Effector CD8-positive, alpha-beta T cell (primary cell): ENCODE measurements at regions not wholly inside any gene's neighbourhood (a gene's known extent, or its start where the extent isn't known, plus 50 kb on each side); places are given as distances from the start of the nearest gene placed in this dataset.

ENCODE experiments used
- DNase-seq: peaks from one replicate; lab custom pipeline; 2025; lab: John Stamatoyannopoulos, UW

GRCh38 chr2:193561054-193561453 lies 1366.3 kb upstream of the TMEFF2 start:
- no peak for DNase-seq

- DNase-seq: no peak
Observed at GRCh38 chr2:193556766-193557470, 1362.2 kb upstream of the TMEFF2 start.

GRCh38 chr2:193549661-193550060 lies 1354.9 kb upstream of the TMEFF2 start:
- no peak for DNase-seq

- no peak for DNase-seq
Observed at GRCh38 chr2:193542762-193543161, 1348.0 kb upstream of the TMEFF2 start.

GRCh38 chr2:193539188-193539587 lies 1344.5 kb upstream of the TMEFF2 start:
- DNase-seq: no peak

GRCh38 chr2:193538061-193538460 lies 1343.3 kb upstream of the TMEFF2 start:
- DNase-seq: no peak

- no peak for DNase-seq
Observed at GRCh38 chr2:193537531-193537930, 1342.8 kb upstream of the TMEFF2 start.

- DNase-seq: no peak
Observed at GRCh38 chr2:193528458-193528857, 1333.7 kb upstream of the TMEFF2 start.

- DNase-seq: no peak
Observed at GRCh38 chr2:193527146-193527545, 1332.4 kb upstream of the TMEFF2 start.

GRCh38 chr2:193523662-193524061 lies 1328.9 kb upstream of the TMEFF2 start:
- no peak for DNase-seq

- DNase-seq: no peak
Observed at GRCh38 chr2:193521523-193521922, 1326.8 kb upstream of the TMEFF2 start.

- no peak for DNase-seq
Observed at GRCh38 chr2:193520709-193521458, 1326.2 kb upstream of the TMEFF2 start.

GRCh38 chr2:193518041-193518817 lies 1323.5 kb upstream of the TMEFF2 start:
- no peak for DNase-seq

- DNase-seq: no peak
Observed at GRCh38 chr2:193517615-193518014, 1322.9 kb upstream of the TMEFF2 start.

GRCh38 chr2:193506035-193506434 lies 1311.3 kb upstream of the TMEFF2 start:
- no peak for DNase-seq

- no peak for DNase-seq
Observed at GRCh38 chr2:193505620-193506019, 1310.9 kb upstream of the TMEFF2 start.

GRCh38 chr2:193502363-193503035 lies 1307.8 kb upstream of the TMEFF2 start:
- no peak for DNase-seq

- DNase-seq: no peak
Observed at GRCh38 chr2:193496786-193497185, 1302.1 kb upstream of the TMEFF2 start.

- DNase-seq: no peak
Observed at GRCh38 chr2:193482557-193482956, 1287.8 kb upstream of the TMEFF2 start.

GRCh38 chr2:193480187-193480586 lies 1285.5 kb upstream of the TMEFF2 start:
- no peak for DNase-seq

GRCh38 chr2:193476171-193476800 lies 1281.6 kb upstream of the TMEFF2 start:
- no peak for DNase-seq

- no peak for DNase-seq
Observed at GRCh38 chr2:193475038-193475437, 1280.3 kb upstream of the TMEFF2 start.
